ENCODE measurements at regions not wholly inside any gene's neighbourhood (a gene's known extent, or its start where the extent isn't known, plus 50 kb on each side); places are given as distances from the start of the nearest gene placed in this dataset.
"Not testable (repeated sequence)": the region's sequence is repeated elsewhere in the genome, so short reads cannot be mapped to it uniquely, and the experiment has no call there.

- in situ Hi-C loops (cut with HindIII; ENCODE audit: low pct_unique_long_range_greater_than_20kb, low sequenced_read_pairs) = no loop called here
- no peak for DNase-seq (ENCODE audit: low read depth)
Observed at GRCh38 chr5:111931655-111932054, 174.7 kb upstream of the NREP start.

GRCh38 chr5:111930905-111931461, 174.0 kb upstream of the NREP start:
- in situ Hi-C loops (cut with HindIII; ENCODE audit: low pct_unique_long_range_greater_than_20kb, low sequenced_read_pairs) = no loop called here
- DNase-seq (ENCODE audit: low read depth) = no peak

- no peak for DNase-seq (ENCODE audit: low read depth)
- in situ Hi-C loops (cut with HindIII; ENCODE audit: low pct_unique_long_range_greater_than_20kb, low sequenced_read_pairs) = no loop called here
Observed at GRCh38 chr5:111930449-111930848, 173.5 kb upstream of the NREP start.

- in situ Hi-C loops (cut with HindIII; ENCODE audit: low pct_unique_long_range_greater_than_20kb, low sequenced_read_pairs) = no loop called here
Observed at GRCh38 chr5:111929867-111930266, 172.9 kb upstream of the NREP start.

GRCh38 chr5:111929261-111929660, 172.3 kb upstream of the NREP start:
- no peak for DNase-seq (ENCODE audit: low read depth)
- in situ Hi-C loops (cut with HindIII; ENCODE audit: low pct_unique_long_range_greater_than_20kb, low sequenced_read_pairs) = no loop called here

More at GRCh38 chr5:111929867-111930266, 172.9 kb upstream of the NREP start:
- DNase-seq (ENCODE audit: low read depth) = no peak

GRCh38 chr5:111928511-111928910, 171.5 kb upstream of the NREP start:
- in situ Hi-C loops (cut with HindIII; ENCODE audit: low pct_unique_long_range_greater_than_20kb, low sequenced_read_pairs) = no loop called here
- DNase-seq (ENCODE audit: low read depth) = no peak

- in situ Hi-C loops (cut with HindIII; ENCODE audit: low pct_unique_long_range_greater_than_20kb, low sequenced_read_pairs) = no loop called here
- no peak for DNase-seq (ENCODE audit: low read depth)
Observed at GRCh38 chr5:111927191-111927590, 170.2 kb upstream of the NREP start.

GRCh38 chr5:111926026-111926425, 169.0 kb upstream of the NREP start:
- in situ Hi-C loops (cut with HindIII; ENCODE audit: low pct_unique_long_range_greater_than_20kb, low sequenced_read_pairs) = no loop called here
- no peak for DNase-seq (ENCODE audit: low read depth)

GRCh38 chr5:111922344-111922743, 165.3 kb upstream of the NREP start:
- in situ Hi-C loops (cut with HindIII; ENCODE audit: low pct_unique_long_range_greater_than_20kb, low sequenced_read_pairs) = no loop called here
- DNase-seq (ENCODE audit: low read depth) = no peak

GRCh38 chr5:111921691-111922090, 164.7 kb upstream of the NREP start:
- DNase-seq (ENCODE audit: low read depth); in situ Hi-C loops (cut with HindIII; ENCODE audit: low pct_unique_long_range_greater_than_20kb, low sequenced_read_pairs): not testable (repeated sequence)

GRCh38 chr5:111914966-111915636, 158.1 kb upstream of the NREP start:
- no peak for DNase-seq (ENCODE audit: low read depth)
- in situ Hi-C loops (cut with HindIII; ENCODE audit: low pct_unique_long_range_greater_than_20kb, low sequenced_read_pairs) = no loop called here

GRCh38 chr5:111902436-111902835, 145.4 kb upstream of the NREP start:
- no peak for DNase-seq (ENCODE audit: low read depth)
- in situ Hi-C loops (cut with HindIII; ENCODE audit: low pct_unique_long_range_greater_than_20kb, low sequenced_read_pairs) = no loop called here

- no peak for DNase-seq (ENCODE audit: low read depth)
- in situ Hi-C loops (cut with HindIII; ENCODE audit: low pct_unique_long_range_greater_than_20kb, low sequenced_read_pairs) = no loop called here
Observed at GRCh38 chr5:111901296-111901695, 144.3 kb upstream of the NREP start.

- no peak for DNase-seq (ENCODE audit: low read depth)
- in situ Hi-C loops (cut with HindIII; ENCODE audit: low pct_unique_long_range_greater_than_20kb, low sequenced_read_pairs) = no loop called here
Observed at GRCh38 chr5:111892949-111893348, 136.0 kb upstream of the NREP start.

- DNase-seq (ENCODE audit: low read depth) = no peak
- in situ Hi-C loops (cut with HindIII; ENCODE audit: low pct_unique_long_range_greater_than_20kb, low sequenced_read_pairs) = no loop called here
Observed at GRCh38 chr5:111887706-111888105, 130.7 kb upstream of the NREP start.

- in situ Hi-C loops (cut with HindIII; ENCODE audit: low pct_unique_long_range_greater_than_20kb, low sequenced_read_pairs) = no loop called here
Observed at GRCh38 chr5:111869681-111870080, 112.7 kb upstream of the NREP start.

GRCh38 chr5:111865356-111865755, 108.4 kb upstream of the NREP start:
- in situ Hi-C loops (cut with HindIII; ENCODE audit: low pct_unique_long_range_greater_than_20kb, low sequenced_read_pairs) = no loop called here
- DNase-seq (ENCODE audit: low read depth) = no peak

More at GRCh38 chr5:111869681-111870080, 112.7 kb upstream of the NREP start:
- no peak for DNase-seq (ENCODE audit: low read depth)

- in situ Hi-C loops (cut with HindIII; ENCODE audit: low pct_unique_long_range_greater_than_20kb, low sequenced_read_pairs) = no loop called here
- no peak for DNase-seq (ENCODE audit: low read depth)
Observed at GRCh38 chr5:111863801-111864200, 106.8 kb upstream of the NREP start.

GRCh38 chr5:111859533-111860270, 102.7 kb upstream of the NREP start:
- in situ Hi-C loops (cut with HindIII; ENCODE audit: low pct_unique_long_range_greater_than_20kb, low sequenced_read_pairs) = no loop called here

GRCh38 chr5:111859031-111859430, 102.0 kb upstream of the NREP start:
- in situ Hi-C loops (cut with HindIII; ENCODE audit: low pct_unique_long_range_greater_than_20kb, low sequenced_read_pairs) = no loop called here
- no peak for DNase-seq (ENCODE audit: low read depth)

More at GRCh38 chr5:111859533-111860270, 102.7 kb upstream of the NREP start:
- DNase-seq (ENCODE audit: low read depth) = no peak

All from Caki2 (cell line).